ENCODE measurements at regions not wholly inside any gene's neighbourhood (a gene's known extent, or its start where the extent isn't known, plus 50 kb on each side); places are given as distances from the start of the nearest gene placed in this dataset.

DNA sequence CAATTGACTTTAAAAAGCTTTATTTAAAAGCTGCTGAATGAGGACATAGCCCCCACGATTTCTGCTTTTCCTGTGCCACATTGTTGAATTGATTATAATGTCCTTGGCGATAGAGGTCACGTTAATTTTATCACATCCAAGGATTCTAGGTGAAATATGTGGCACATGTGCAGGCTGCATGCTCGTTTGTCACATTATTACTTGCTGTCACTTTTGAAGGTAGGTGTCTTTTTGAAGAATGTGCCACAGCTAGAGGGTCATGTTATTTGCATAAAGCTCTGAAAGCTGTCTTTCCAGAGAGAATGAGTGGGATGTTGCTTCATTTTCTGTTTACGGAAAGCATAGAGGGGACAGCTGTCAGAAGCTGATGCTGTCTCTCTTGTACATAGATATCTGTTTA, 927.6 kb upstream of the ATXN8OS start:
- TF ChIP-seq, protein P1, sequence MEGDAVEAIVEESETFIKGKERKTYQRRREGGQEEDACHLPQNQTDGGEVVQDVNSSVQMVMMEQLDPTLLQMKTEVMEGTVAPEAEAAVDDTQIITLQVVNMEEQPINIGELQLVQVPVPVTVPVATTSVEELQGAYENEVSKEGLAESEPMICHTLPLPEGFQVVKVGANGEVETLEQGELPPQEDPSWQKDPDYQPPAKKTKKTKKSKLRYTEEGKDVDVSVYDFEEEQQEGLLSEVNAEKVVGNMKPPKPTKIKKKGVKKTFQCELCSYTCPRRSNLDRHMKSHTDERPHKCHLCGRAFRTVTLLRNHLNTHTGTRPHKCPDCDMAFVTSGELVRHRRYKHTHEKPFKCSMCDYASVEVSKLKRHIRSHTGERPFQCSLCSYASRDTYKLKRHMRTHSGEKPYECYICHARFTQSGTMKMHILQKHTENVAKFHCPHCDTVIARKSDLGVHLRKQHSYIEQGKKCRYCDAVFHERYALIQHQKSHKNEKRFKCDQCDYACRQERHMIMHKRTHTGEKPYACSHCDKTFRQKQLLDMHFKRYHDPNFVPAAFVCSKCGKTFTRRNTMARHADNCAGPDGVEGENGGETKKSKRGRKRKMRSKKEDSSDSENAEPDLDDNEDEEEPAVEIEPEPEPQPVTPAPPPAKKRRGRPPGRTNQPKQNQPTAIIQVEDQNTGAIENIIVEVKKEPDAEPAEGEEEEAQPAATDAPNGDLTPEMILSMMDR (optimal IDR thresholded peaks at IDR 0.05 in 1 of 3, IDR thresholded peaks at IDR 0.05 in 1 of 3, conservative IDR thresholded peaks at IDR 0.05 in 1 of 3; ENCODE audit: extremely low read depth in 1 of 3, insufficient read depth in 2 of 3, low read length in 3 of 3) = no peak
- TF ChIP-seq EZH2 (IDR thresholded peaks at IDR 0.05; ENCODE audit: low read length) = no peak

All from keratinocyte (primary cell).